HG03196 (cell line): ENCODE measurements at regions not wholly inside any gene's neighbourhood (a gene's known extent, or its start where the extent isn't known, plus 50 kb on each side); places are given as distances from the start of the nearest gene placed in this dataset.
"Not testable (repeated sequence)": the region's sequence is repeated elsewhere in the genome, so short reads cannot be mapped to it uniquely, and the experiment has no call there.

ENCODE experiments used
- ATAC-seq: cut with Tn5 transposase; IDR thresholded peaks from one replicate; pipeline ENCODE4 v1.9.1; 2021; ENCODE audit not compliant: unreplicated experiment

DNA sequence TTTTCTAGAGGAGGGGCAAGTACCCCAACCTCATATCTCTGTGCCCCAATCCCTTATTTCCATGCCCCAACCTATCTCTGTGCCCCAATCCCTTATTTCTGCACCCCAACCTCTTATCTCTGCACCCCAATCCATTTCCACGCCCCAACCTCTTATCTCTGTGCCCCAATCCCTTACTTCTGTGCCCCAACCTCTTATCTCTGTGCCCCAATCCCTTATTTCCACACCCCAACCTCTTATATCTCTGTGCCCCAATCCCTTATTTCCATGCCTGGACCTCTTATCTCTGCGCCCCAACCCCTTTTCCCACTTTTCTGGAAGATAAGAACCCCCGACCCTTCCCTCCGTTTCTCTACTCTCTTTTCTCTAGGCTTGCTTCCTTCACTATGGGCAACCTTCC, 199.0 kb downstream of the JRKL start:
- not testable (repeated sequence) for ATAC-seq

- no peak for ATAC-seq
Observed at GRCh38 chr11:96595011-96595410, 205.2 kb downstream of the JRKL start.

GRCh38 chr11:96607864-96608558, 218.2 kb downstream of the JRKL start:
- no peak for ATAC-seq

DNA sequence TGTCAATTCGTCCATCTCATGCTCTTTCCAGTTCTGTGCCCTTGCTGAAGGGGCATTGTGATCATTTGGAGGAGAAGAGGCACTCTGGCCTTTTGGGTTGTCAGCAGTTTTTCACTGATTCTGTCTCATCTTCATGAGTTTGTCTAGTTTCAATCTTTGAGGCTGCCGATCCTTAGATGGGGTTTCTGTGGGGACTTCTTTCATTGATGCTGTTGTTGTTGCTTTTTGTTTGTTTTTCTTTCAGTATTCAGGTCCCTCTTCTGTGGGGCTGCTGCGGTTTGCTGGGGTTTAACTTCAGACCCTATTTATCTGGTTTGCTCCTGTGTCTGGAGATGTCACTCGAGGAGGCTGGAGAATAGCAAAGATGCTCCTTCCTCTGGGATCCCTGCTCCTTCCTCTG, 224.3 kb downstream of the JRKL start:
- ATAC-seq, result no peak

GRCh38 chr11:96614846-96615245, 225.0 kb downstream of the JRKL start:
- ATAC-seq, result no peak

DNA sequence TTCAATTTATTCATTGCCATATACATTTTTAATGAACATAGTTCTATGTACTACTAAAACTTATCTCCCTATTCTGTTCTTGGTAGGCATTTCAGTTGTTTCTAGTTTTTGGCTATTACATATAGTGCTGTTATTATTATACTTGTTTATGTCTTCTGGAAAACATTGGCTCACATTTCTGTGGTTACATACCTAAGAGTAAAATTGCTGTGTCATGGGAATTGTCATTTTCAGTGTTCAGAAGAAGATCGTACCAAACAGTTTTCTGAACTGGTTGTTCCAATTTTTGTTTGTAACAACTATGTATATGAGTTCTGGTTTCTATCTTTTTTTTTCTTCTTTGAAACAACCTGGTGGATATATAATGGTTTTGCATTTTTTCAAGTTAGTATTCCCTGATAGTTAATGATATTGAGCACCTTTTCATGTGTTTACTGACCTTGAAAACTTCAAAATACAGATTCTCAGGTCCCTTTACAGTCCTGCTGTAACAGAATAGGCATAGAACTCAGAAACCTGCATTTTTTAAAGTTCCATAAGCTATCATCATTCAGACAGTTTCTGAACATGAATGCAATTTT, 230.7 kb downstream of the JRKL start:
- no peak for ATAC-seq

- ATAC-seq, result no peak
Observed at GRCh38 chr11:96621161-96621560, 231.3 kb downstream of the JRKL start.

DNA sequence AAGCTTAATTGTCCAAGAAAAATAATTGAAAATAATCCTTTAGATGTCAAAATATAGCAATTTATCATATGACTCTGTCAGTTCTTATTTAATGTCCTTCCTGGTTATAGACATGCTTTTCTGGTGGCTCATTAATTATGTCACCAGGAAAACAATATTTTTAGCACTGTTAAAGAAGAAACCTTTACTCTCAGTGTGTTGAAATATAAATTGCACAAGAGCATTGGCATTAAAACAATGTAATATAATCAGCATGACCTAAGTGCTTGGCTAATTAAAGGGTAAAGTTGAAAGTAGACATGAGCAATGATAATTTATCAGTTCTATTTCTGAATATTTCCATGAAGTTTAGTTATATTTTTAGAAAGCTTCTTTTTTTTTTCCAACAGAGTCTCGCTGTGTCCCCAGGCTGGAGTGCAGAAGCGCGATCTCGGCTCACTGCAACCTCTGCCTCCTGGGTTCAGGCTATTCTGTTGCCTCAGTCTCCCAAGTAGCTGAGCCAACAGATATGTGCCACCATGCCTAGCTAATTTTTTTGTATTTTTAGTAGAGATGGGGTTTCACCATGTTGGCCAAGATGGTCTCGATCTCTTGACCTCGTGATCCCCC, 232.3 kb downstream of the JRKL start:
- no peak for ATAC-seq

- ATAC-seq, result no peak
Observed at GRCh38 chr11:96624126-96624525, 234.3 kb downstream of the JRKL start.

DNA sequence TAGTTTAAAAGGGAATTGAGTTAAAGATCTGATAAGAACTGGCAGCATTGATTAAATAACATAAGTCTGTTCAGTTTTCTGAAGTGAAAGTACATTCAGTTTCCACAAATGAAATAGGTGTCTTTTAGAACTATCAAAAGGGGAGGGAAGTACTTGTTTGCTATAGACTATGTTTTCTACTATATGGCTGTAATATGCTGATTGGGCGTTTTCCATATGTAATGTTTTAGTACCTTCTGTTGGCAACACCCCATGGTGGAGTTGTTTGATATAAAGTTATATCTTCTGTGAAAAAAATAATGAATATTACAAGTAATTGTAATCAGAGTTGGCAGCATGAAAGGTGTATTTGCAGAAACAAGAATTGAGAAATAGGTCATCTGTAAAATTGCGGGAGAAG, 237.6 kb downstream of the JRKL start:
- no peak for ATAC-seq

- no peak for ATAC-seq
Observed at GRCh38 chr11:96635655-96636054, 245.8 kb downstream of the JRKL start.

DNA sequence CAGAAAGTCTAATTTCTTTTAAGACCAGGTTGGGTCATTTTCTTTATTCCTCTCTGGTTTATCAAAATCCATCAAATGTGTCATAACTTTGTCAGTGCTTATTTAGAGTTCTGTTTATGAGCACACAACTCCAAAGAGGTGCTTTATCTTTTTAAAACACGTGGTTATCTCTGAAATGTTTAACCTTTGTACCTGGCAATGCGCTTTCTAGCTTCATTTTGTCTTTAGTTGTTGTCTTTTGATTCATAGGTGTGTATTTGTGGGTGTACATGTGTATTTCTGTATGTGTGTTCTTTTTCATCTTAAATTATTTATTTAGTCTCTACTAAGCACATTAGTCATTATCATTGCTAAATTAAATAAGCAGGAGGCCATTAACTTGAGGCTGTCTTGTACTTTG, 251.4 kb downstream of the JRKL start:
- no peak for ATAC-seq

DNA sequence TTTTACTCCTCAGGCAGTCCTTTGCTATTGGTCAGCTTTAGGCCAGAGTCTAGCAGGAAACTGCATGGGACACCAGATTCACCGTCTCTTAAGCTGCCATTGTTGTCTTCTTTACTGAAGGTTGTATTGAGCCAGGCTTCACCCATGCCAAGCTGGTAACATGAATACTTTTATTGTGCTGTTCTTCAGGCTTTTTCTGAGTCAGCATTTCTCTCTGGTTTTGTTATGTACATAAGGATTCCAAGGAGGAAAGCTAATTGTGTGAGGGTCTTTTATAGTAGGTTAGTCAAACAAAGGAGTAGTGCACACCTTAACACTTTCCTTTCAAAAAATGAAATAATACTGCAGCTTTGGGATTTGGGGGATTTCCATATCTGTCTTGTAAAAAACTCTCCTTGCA, 252.8 kb downstream of the JRKL start:
- no peak for ATAC-seq

GRCh38 chr11:96643173-96643572, 253.4 kb downstream of the JRKL start:
- no peak for ATAC-seq

DNA sequence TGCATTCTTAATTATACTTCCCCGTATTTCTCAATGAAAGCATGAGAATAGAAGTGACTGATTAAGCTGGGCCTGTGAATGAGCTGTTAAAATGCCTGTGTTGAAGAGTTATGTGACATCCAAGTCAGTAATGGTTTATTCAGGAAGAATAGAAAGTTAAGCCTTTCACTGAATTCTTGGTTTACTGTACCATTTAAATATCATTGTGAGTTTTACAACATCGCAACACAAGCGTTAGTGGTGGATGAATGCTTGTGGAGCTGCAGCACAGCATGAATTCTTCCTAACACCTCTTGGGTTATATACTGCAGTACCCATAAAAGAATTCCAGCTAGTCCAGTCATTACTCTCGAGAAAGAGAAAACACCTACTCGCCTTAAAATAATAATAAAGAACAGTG, 257.8 kb downstream of the JRKL start:
- ATAC-seq, result no peak

- ATAC-seq, result no peak
Observed at GRCh38 chr11:96648991-96649390, 259.2 kb downstream of the JRKL start.

DNA sequence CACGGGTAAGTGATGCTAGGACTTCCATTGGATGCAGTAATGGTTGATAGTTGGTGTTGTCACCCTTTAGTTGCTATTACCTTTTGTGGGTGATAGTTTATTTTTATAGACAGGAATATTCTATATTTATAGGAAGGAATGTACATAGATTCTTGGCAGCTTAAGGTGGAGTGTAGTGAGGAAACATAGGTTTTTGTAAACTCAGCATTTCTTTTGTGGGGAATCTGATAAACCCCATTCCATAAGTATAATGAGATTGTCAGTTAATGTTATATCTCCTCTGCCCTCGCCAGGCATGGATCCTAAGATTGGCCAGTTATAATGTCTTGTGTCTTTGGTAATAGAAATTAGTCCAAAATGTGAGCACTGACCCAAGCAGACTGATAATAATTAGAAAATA, 262.7 kb downstream of the JRKL start:
- ATAC-seq, result no peak

GRCh38 chr11:96655474-96655873, 265.7 kb downstream of the JRKL start:
- ATAC-seq, result no peak

GRCh38 chr11:96658436-96658835, 268.6 kb downstream of the JRKL start:
- no peak for ATAC-seq

- ATAC-seq, result no peak
Observed at GRCh38 chr11:96664110-96664509, 274.3 kb downstream of the JRKL start.

- no peak for ATAC-seq
Observed at GRCh38 chr11:96680211-96681018, 290.6 kb downstream of the JRKL start.
